Stimulated activated CD4-positive, alpha-beta T cell treated with anti-CD3 and anti-CD28 coated beads, Interleukin-4, amount 100 ng/mL, for 48 hours (primary cell): ENCODE measurements at regions not wholly inside any gene's neighbourhood (a gene's known extent, or its start where the extent isn't known, plus 50 kb on each side); places are given as distances from the start of the nearest gene placed in this dataset.
"Not testable (repeated sequence)": the region's sequence is repeated elsewhere in the genome, so short reads cannot be mapped to it uniquely, and the experiment has no call there.

Experiments
- DNase-seq, 2 donors: peaks; one replicate each; pipeline ENCODE4 v3.0.0-alpha.2; 2020; ENCODE audit warnings: low read depth in 2 of 2

DNA sequence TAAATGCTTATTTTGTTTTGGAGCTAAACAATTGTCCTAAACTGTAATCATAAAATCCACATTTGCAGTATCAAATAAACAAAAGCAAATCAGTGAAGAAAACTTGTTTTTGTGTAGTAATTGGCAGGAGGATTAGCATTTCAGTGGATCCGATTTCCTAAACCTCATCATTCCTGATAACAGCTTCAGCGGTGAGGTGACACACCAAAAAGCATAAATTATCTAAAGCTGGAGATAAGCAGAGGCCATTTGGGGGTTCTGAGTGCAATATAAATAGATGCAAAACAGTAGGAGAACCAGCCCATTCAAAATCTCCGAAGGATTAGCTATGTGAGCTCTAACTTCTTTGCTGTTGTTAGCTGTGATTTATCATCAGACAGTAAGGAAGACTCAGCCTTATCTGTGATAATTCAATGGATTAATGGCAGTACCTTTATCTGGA, 235.8 kb downstream of the EPHA7 start:
- no peak for DNase-seq

DNA sequence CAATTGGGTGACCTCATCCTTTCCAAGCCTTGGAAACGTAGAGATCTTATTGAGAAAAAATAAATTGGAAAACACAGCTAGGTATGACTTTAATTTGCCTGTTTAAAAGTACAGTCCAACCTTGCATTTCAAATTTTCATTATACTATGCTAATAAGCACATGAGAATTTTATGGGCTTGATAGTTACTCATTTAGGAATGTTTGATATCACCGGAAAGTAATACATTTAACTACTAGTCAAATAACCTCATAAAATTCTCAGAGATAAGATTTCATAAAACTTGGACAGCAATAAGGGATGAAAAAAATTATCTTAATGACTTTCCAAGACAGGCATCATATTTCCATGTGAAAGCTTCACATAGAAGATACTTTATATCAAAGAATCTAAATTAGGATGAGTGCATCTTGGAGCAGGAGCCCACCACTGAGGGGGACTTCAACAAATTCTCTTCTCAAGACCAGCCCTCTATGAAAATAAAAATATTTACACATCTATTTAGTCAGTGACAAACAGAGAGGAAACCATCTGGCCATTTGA, 236.3 kb downstream of the EPHA7 start:
- DNase-seq, result no peak

DNA sequence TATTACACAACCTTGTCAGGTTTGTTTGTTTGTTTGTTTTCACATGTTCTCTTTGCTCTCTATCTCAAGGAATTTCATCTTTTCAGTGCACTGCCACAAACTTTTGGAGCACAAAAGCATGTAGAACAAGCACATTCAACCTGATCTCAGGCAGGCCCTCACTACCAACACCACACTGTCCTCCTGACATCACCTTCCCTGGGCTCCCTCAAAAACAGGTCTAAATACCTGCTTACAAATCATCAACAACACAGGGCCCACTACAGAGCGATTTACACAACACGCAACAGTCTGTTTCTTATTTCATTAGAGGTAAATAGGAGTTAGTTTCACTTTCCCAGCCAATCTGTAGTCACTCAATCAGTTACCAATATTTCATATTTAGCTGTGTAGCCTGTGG, 241.4 kb downstream of the EPHA7 start:
- DNase-seq, result no peak

DNA sequence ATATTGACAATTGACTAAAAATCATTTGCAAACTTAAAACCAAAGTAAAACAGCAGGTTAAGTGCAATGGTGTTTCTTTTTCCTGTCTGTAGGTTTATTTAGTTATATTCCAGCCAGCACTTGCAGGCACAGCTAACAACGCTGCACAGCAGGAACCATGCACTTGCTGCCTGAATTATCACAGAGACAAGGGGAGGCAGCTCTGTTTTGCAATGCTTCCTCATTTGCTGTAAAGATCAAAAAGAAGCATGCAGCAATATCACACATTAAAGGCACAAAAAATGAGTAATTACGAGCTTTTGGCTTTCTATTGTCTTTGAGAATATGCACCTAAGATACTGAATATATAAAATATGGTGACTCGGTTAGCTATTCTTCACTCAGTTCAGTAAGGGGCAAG, 241.9 kb downstream of the EPHA7 start:
- DNase-seq, result no peak

DNA sequence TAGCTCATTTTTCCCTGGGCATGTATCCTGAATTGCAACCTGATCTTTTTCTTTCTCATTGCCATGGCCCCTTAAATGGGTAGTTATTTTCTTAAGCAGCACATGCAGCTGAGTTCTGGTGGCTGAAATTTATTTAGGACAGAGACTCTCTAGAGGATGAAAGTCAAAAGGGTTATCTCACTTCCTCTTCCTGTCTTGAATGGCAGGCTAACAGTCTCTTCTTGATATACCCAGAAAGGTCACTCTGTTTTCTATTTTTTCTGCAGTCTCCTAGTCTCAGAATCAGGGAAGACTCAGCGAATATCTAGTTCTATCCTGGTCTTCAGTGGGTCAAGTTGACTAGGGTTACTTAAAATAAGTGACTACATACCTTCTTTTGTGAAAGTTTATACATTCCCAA, 243.3 kb downstream of the EPHA7 start:
- no peak for DNase-seq

DNA sequence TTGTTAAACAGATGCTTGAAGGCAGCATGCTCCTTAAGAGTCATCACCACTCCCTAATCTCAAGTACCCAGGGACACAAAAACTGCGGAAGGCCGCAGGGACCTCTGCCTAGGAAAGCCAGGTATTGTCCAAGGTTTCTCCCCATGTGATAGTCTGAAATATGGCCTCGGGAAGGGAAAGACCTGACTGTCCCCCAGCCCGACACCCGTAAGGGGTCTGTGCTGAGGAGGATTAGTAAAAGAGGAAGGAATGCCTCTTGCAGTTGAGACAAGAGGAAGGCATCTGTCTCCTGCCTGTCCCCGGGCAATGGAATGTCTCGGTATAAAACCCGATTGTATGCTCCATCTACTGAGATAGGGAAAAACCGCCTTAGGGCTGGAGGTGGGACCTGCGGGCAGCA, 245.8 kb downstream of the EPHA7 start:
- DNase-seq, result not testable (repeated sequence)

DNA sequence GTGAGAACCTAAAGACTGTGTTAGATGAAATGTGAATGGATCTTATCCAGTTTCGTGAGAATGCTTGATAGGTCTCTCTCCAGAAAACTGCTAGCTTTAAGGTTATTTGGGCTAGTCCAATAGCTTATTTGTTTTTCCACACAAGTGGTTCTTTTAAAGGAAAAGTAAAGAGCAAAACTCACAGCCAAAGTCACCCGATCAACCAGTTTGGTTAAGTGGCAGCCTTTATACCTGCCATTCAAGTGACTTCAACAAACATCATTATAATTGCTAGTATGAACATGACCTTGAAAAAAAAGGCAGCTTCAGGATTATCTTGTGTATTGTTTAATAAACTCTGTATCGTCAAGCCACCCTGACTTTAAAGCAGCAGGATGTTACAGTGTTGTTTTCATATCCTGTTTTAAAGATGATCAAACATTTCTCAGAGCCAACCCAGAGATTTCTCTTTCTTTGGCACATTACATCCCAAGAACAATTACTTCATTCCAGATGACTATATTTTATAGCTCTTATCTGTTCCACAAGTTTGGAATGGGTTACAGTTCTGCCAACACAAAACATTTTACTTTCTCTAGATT, 253.4 kb downstream of the EPHA7 start:
- no peak for DNase-seq

DNA sequence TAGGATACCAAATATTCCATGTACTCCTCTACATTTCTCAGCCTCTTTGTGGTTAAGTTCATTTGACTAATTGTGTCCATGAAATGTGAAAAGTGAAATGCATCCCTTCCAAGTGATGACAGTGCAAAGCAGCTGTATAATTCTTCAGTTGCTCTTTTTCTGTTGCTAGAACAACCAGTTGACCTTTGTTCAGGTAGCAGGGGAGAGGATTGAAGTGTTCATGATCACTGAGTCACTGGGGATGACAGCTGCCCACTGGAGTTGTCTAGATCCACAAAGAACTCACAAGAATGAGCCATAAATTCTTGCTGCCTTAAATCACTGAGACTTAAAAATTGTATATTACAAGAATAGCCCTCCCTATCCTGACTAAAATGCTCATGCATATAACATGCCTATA, 254.6 kb downstream of the EPHA7 start:
- DNase-seq, result no peak

DNA sequence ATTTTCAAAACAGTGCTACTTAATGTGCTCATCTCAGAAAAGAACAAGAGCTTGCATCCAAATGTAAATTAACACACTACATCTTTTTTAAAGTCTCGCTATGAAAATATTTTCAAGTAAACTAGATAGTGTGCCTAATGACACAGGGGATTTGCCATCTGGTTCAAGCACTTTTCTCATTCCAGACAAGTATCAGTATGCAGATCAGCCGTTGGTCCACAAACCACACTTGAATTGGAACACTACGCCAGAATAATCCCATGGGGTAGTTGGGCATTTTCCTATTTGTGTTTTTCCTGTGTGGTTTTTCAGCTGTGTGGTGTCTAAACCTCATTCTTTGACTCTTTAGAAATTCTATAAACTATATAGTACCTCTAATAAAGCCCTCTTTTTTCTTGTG, 256.2 kb downstream of the EPHA7 start:
- no peak for DNase-seq

DNA sequence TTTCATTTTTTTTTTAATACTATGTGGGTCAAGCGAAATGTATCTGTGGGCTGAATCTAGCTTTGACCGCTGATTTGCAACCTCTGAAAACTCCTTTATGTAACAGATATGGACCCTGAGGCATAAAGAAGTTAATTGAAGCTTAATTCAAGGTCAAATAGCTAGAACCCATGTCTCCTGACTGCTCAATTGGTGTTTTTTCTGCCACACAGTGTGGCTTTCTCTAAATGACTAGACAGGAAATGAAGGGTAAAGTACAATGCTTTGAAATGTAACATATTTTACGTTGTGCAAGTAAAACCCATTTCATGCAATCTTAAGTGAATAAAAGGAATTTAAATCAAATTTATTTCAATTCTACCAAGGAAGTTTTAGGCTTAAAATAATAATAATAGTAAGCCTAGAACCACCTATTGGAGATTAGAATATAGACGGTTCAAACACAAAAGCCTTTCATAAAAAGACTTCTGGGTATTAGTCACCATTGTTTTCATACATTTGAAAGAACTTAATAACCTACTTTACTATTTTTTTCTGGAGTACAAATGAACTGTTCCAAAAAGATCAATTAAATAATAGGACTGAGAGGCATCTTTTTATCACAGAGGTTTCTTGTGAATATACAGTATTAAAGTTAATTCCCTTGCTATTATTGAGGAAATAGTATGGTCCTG, 279.8 kb downstream of the EPHA7 start:
- no peak for DNase-seq

DNA sequence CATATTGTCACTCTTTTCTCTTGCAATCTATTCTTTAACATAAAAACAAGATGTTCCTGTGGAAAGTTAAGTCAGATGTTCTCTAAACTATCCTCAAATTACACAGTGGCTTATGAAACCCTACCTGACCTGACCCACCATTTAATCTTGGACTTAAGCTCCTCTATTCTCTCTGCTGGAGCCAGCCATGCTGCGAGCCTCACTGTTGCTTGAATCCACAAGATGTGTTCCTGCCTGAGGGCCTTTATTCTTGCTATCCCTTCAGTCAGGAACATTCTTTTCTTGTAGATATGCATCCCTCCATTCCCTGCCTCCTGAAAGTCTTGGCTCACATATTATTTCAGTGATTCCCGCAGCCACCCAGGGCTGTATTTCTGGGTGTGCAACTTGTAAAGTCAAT, 283.2 kb downstream of the EPHA7 start:
- DNase-seq, result no peak

DNA sequence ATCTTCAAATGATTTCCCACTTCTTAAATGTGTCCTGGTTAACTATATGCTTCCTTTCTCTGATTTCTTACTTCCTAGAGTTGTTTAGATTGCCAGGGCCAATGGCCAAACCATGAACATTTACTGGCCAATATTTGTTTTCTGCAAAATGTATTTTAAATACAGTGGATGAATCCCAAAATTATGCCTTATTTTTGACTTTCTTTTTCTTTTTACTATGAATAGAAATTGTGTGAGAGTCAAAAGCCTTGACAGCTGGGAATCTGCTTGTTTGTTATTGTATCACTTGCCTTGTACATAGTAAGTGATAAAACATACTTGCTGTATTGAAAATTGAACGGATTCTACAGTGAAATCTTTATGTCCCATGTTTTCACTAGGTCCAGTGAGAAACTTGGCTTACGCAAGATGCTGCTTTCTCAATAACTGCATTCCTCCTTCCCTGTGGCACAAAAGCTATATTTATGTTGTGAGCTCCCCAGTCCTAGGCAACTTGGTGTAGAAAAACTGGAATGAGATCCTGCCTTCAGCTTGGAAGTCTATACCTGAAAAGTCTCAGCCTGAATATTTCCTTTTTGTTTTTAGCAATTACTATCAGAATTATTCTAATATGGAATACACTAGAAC, 295.2 kb downstream of the EPHA7 start:
- no peak for DNase-seq

DNA sequence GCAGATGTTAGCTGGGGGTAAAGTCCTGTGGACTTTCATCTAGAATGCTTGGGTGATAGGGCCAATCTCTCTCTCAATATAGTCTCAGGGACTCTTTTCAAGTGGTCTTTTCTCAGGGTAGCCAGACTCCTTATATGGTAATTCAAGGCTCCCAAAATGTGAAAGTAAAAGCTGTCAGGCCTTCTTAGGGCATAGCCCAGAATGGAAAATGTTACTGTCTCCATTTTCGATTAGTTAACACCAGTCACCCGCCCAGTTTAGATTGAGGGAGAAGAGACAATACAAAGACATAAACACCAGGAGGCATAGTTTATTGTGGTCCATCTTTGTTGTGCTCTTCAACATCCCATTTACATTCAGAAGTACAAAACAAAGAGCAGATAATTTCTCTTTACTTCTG, 295.8 kb downstream of the EPHA7 start:
- DNase-seq, result no peak

DNA sequence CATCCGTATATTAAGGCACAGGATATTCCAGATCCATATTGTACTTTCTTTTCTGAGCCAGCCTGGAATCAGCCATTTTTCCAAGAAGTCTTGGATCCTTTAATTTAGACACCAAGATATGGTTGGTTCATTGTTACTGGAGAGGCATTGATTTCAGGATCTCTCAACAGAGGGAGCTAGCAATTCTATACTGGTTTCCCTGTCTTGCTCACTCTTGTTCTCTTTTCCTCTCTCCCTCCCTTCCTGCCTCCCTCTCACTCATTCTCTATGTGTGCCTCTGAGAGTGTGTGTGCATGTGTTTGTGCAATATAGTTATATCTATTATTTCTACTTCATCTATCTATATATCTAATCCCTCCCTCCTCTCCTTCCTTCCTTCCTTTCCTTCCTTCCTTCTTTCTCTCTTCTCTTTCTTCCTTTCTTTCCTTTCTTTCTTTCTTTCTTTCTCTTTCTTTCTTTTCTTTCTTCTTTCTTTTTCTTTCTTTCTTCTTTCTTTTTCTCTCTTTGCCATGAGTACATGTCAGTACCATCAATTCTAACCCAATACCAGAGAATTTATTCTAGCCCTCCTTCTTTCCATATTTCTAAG, 299.1 kb downstream of the EPHA7 start:
- DNase-seq, result no peak

DNA sequence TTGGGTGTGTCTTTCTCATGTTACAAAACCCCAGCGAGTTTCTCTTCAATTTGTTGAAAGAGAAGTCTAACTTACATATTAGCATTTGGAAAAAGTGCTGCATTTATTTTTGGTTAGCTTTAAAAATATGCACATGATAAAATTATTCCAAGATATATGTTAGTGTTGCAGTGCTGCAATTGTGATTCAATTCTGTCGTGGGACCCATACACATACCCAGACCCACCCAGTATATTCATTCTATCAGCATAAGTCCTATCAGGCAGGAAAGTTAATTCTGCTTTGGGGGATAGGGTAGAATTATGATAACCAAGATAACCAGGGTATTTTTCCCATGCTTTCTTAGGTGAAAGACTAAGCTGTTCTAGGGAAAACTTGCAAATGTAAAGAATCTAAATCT, 313.5 kb downstream of the EPHA7 start:
- DNase-seq, result no peak

DNA sequence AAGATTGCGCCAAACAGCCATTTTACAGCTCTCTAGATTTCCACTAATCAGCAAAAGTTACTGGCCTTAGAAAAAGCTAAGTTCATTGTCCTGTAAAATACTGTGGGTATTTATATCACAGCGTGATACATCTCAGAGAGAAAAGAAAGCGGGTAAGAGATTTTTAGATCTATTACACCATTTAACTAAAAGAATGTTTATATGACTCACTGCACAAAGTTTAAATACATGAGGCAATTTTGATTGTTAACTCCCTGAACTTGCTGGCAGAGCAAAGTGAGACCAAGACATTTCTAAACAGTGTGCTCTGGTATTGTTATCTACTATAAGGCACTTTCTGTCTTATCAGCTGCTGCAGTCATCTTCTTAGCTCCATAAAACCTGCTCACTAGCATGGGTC, 314.3 kb downstream of the EPHA7 start:
- no peak for DNase-seq

DNA sequence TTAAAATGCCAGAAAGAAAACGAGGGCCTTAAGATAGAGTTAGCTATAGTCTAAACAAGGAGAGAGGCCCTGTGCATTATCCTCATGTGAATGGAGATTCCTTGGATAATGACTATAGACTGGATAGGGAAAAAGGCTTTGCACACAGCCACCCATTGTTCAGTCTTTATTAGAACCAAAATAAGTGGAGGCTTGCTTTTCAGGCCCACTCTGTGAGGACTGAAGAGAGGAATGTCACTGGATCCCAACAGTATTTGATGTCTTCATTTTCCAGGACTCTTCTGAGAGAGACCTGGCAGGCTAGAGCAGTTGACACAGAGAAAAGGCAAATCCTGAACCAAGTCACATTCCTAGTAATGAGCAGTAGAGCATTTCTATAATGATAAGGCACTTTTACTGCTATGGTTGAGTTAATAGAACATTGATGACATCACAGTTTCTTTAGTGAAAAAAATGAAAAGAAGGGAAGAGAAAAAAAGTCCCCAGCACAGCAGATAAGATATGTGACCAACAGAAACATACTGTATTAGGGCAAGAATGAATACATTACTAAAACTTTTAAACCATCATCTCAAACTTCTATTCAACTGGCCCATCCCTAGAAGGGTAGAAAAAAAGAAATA, 315.1 kb downstream of the EPHA7 start:
- no peak for DNase-seq

DNA sequence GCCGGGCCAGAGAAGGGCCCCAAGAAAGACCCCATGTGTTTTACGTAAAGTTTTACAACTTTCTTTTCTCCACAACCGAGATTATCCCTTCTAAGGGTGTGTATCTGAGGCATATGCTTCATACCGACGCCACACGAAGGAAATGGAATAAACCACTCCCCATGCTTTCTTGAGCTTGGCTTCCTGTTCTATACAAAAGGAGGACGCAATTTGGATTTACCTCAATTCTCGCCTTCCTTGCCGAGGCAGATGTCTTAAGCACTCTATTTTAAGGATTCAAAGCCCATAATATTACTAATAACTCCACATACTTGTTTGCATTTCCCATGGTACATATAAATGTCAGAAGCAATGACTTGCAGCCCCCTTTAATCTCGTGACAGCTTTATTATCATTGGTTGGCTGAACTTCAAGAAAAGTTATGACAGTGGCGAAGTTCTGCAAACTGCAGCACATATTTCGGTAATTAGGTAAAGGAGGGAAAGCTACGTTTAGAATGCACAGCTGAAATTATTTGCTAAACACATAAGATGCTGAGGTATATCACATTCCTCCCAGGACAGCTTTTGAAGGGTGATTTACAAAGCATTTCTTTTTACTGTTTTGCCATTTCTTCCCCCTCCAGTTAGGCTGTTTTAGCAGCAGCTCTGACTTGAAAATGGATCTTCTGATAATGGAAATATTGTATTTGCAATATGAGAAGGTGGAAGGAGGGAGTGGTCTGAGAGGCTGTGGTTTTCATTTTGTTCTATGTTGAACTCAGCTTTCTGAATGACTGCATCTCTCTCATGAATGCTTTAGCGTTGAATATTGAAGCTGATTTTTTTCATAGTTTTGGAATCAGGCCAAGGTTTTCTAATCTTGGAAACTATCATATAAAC, 330.5 kb downstream of the EPHA7 start:
- DNase-seq, result no peak

DNA sequence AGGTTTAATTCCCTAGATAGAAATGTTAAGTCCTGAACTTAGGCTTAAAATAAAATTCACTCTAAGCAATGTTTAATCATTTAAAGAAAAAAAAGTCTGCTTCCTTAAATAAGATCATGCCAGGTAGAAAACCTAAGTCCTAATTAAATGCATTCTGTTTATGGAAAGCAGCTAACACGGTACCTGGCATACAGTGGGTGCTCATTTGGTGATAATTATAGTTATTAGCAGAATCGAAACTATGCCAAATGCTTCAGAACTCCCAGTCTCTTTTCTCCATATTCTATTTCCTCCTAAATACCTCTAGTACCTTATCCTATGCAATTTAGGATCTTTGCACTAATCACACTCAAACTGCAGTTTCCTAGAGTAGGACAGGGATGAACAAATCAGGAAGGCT, 331.8 kb downstream of the EPHA7 start:
- no peak for DNase-seq

DNA sequence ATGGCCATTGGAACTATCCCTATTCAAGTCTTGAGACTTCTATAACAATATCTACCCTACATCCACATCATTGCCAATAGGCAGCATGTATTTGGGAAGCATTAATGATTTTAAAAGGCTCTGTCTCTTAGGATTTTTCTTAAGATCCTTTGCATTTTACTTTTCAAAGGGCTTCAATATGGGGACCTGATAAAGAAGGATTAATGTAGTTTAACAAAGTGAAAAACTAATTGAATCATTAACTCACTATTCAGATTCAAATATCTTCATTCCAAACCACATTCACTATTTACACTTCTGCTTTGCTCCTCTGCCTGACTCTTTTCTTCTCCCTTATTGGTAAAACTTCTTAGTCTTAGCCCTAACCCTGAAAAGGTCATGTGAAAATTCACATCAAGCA, 333.0 kb downstream of the EPHA7 start:
- no peak for DNase-seq
